ENCODE measurements at regions not wholly inside any gene's neighbourhood (a gene's known extent, or its start where the extent isn't known, plus 50 kb on each side); places are given as distances from the start of the nearest gene placed in this dataset.

DNA sequence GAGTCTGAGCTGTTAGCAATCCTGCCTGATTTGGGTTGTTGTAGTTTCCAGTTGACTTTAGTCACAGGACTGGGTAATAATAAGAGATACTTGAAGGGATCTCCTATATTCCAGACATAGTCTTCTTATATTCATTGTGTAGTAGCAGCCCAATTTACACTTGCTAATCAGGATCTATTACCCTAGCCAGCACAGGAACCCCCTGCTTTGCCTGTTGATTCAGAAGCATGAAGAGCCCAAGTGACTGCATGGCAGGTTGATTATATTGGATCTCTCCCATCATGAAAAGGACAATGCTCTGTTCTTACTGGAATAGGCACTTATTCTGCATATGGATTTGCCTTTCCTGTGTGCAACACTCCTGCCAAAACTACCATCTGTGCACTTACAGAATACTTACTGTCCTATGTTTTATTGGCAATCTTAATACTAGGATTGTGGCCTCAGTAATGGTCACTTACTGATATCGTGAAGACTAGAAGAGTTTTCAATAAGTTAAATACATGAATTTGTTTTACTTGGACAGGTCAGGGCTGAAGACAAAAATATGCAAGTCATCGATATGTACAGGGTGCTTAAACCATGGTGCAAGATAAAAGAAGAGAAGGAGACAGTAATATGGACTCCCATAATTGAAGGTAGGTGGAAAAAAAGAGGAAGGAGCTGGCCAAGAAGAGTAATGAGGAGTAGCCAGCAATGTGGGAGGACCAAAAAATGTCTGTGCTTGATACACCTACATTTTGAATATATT, 304.1 kb downstream of the MCTP2 start:
- DNase-seq (ENCODE audit: low read depth), result no peak
- TF ChIP-seq CTCF (IDR thresholded peaks at IDR 0.05; ENCODE audit: control insufficient read depth, insufficient read depth, low read depth, low read length, missing control alignments), result no peak
- H3K4me3 ChIP-seq (ENCODE audit: control insufficient read depth, low read depth, low read length), result no peak overlapping the region

GRCh38 chr15:94536549-94536948, 305.2 kb downstream of the MCTP2 start:
- no peak for DNase-seq (ENCODE audit: low read depth)
- no peak for TF ChIP-seq CTCF (IDR thresholded peaks at IDR 0.05; ENCODE audit: control insufficient read depth, insufficient read depth, low read depth, low read length, missing control alignments)
- H3K4me3 ChIP-seq (ENCODE audit: control insufficient read depth, low read depth, low read length), result no peak overlapping the region

DNA sequence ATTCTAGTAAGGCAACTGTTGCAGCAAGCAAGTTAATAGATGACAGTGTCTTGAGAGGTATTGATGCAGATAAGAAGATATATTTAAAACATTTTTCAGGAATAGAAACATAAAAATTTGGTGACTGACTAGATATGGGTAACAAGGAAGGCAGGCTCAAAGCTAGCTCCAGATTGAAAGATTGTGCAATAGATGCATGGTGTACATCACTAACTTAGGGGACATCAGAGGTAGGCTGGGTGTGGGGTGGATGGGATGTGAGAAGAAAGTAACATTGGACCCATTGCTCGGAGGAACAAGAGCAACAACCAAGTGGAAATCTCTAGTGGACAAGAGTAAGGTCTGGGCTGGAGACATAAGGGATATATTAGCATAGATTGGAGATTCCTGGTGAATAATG, 306.9 kb downstream of the MCTP2 start:
- no peak for DNase-seq (ENCODE audit: low read depth)
- TF ChIP-seq CTCF (IDR thresholded peaks at IDR 0.05; ENCODE audit: control insufficient read depth, insufficient read depth, low read depth, low read length, missing control alignments), result no peak
- no peak overlapping the region for H3K4me3 ChIP-seq (ENCODE audit: control insufficient read depth, low read depth, low read length)

DNA sequence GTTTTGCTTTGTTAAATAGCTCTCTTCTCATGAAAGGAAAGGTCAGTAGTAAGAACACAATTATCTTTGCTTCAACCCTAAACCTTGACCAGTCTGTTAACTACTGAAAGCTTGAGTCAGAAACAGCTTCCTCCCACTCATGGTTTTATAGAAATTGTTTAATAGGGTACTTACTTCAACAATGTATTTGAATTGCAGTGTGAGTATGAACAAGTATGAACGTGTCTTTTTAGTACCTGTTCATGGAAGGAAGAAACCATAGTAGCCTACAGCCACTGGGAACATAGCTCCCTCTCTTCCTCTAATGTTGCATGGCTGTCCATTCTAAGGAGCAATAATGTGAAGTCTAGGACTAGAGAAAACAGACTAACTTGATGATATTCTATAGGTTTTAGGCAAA, 311.0 kb downstream of the MCTP2 start:
- no peak overlapping the region for H3K4me3 ChIP-seq (ENCODE audit: control insufficient read depth, low read depth, low read length)
- no peak for DNase-seq (ENCODE audit: low read depth)
- TF ChIP-seq CTCF (IDR thresholded peaks at IDR 0.05; ENCODE audit: control insufficient read depth, insufficient read depth, low read depth, low read length, missing control alignments), result no peak

GRCh38 chr15:94546808-94547207, 315.4 kb downstream of the MCTP2 start:
- DNase-seq (ENCODE audit: low read depth), result no peak
- TF ChIP-seq CTCF (IDR thresholded peaks at IDR 0.05; ENCODE audit: control insufficient read depth, insufficient read depth, low read depth, low read length, missing control alignments), result no peak
- H3K4me3 ChIP-seq (ENCODE audit: control insufficient read depth, low read depth, low read length), result no peak overlapping the region

- no peak overlapping the region for H3K4me3 ChIP-seq (ENCODE audit: control insufficient read depth, low read depth, low read length)
- DNase-seq (ENCODE audit: low read depth), result no peak
- no peak for TF ChIP-seq CTCF (IDR thresholded peaks at IDR 0.05; ENCODE audit: control insufficient read depth, insufficient read depth, low read depth, low read length, missing control alignments)
These were observed 316.4 kb downstream of the MCTP2 start for GRCh38 chr15:94547711-94548110.

Measured in AG09309 (cell line).